ENCODE measurements at regions not wholly inside any gene's neighbourhood (a gene's known extent, or its start where the extent isn't known, plus 50 kb on each side); places are given as distances from the start of the nearest gene placed in this dataset.
"Not testable (repeated sequence)": the region's sequence is repeated elsewhere in the genome, so short reads cannot be mapped to it uniquely, and the experiment has no call there.

DNA sequence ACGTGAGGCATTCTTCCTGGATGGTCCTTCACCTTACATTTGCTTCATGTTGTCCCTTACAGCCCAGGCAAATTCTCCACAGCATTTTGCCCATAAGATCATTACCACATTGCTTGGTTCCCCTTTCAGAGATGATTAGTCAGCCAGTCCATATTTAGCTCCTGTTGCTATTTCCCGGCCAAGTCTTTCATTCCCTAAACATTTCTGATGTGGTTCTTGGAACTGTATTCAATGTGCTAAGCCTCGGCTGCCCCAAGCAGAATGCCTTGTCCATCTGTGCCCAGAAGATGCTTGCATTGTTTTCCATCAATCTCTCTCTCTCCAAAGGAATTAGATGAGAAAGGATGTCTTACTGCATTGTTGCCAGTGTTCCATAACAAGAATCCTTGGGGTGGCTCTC is 420.9 kb upstream of the CAMK1G start:
- no peak for DNase-seq
- Histone ChIP-seq H3K4me3 (no peak overlapping the region), H3K27me3 (no peaks in the 10 kb centered on the region), H3K9me3 (no peaks in the 10 kb centered on the region), H3K4me1 (peaks cover 0 to 8% (median 3%) of the 10 kb centered on the region in 4 donors), H3K27ac (no peak overlapping the region), H3K36me3 (no peaks in the 10 kb centered on the region)
- TF ChIP-seq POLR2A (IDR thresholded peaks at IDR 0.05), result no peak
- TF ChIP-seq, protein P1, sequence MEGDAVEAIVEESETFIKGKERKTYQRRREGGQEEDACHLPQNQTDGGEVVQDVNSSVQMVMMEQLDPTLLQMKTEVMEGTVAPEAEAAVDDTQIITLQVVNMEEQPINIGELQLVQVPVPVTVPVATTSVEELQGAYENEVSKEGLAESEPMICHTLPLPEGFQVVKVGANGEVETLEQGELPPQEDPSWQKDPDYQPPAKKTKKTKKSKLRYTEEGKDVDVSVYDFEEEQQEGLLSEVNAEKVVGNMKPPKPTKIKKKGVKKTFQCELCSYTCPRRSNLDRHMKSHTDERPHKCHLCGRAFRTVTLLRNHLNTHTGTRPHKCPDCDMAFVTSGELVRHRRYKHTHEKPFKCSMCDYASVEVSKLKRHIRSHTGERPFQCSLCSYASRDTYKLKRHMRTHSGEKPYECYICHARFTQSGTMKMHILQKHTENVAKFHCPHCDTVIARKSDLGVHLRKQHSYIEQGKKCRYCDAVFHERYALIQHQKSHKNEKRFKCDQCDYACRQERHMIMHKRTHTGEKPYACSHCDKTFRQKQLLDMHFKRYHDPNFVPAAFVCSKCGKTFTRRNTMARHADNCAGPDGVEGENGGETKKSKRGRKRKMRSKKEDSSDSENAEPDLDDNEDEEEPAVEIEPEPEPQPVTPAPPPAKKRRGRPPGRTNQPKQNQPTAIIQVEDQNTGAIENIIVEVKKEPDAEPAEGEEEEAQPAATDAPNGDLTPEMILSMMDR (IDR thresholded peaks at IDR 0.05), result no peak
- no peak for TF ChIP-seq EP300 (IDR thresholded peaks at IDR 0.05)
- TF ChIP-seq POLR2AphosphoS5 (IDR thresholded peaks at IDR 0.05), result no peak
- 73 to 79% methylated on average over 3 of the region's 3 CpGs for WGBS, 2 donors
- intact Hi-C loops (cut with DNase I), result no loop called here

DNA sequence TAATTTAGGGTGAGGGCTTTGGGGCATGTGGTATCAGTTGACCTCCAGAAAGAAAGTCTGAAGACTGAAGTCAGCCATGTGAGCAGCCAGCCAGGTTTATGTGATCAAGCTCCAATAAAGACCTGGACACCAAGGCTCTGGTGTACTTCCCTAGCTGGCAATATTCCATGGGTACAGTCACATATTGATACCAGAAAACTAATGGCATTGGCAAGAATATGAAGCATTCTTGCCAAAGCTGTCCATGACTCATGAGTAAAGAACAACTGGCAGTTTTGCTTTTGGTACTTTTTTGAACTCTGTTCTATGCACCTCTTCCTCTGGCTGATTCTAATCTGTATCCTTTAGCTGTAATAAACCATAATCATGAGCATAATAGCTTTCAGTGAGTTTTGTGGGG is 415.3 kb upstream of the CAMK1G start:
- TF ChIP-seq, protein P1 (IDR thresholded peaks at IDR 0.05), result no peak
- no peak for TF ChIP-seq EP300 (IDR thresholded peaks at IDR 0.05)
- no peak for TF ChIP-seq POLR2AphosphoS5 (IDR thresholded peaks at IDR 0.05)
- TF ChIP-seq POLR2A (IDR thresholded peaks at IDR 0.05), result no peak
- intact Hi-C loops (cut with DNase I), result no loop called here
- H3K27ac ChIP-seq, result no peak overlapping the region

DNA sequence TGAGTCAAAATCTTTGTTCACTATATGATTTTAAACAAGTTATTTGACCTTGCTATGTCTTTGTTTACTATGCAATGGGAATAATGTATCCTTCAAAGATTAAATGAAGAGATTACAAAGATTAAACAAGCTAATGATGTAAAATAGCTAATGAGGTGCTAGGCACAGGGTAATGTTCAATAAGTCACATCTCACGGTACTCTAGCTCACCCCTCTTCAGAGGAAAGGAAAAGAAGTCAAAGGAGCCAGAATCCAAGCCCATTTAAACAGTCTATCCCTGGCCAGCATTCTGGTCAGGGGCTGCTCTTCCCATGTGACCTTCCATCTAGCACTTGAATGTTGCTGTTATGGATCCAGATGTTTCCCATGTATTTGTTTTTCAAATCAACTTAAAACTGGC is 412.4 kb upstream of the CAMK1G start:
- H3K9me3 ChIP-seq, result no peaks in the 10 kb centered on the region
- TF ChIP-seq POLR2AphosphoS5 (IDR thresholded peaks at IDR 0.05) (no peak), EP300 (IDR thresholded peaks at IDR 0.05) (no peak), POLR2A (IDR thresholded peaks at IDR 0.05) (no peak)
- TF ChIP-seq, protein P1 (IDR thresholded peaks at IDR 0.05), result no peak
- no peaks in the 10 kb centered on the region for H3K27me3 ChIP-seq
- no peak overlapping the region for H3K27ac ChIP-seq
- intact Hi-C loops (cut with DNase I), result no loop called here
- H3K4me1 ChIP-seq, result no peaks in the 10 kb centered on the region
- WGBS, 2 donors, result 0% methylated on average over 1 of the region's 1 CpG
- no peak for DNase-seq
- H3K4me3 ChIP-seq, result no peak overlapping the region
- no peaks in the 10 kb centered on the region for H3K36me3 ChIP-seq

More for the DNA sequence above, 415.3 kb upstream of the CAMK1G start:
- no peak for DNase-seq
- no peaks in the 10 kb centered on the region for H3K36me3 ChIP-seq
- H3K4me1 ChIP-seq, result no peaks in the 10 kb centered on the region
- no peak overlapping the region for H3K4me3 ChIP-seq
- H3K27me3 ChIP-seq, result no peaks in the 10 kb centered on the region
- no peaks in the 10 kb centered on the region for H3K9me3 ChIP-seq

DNA sequence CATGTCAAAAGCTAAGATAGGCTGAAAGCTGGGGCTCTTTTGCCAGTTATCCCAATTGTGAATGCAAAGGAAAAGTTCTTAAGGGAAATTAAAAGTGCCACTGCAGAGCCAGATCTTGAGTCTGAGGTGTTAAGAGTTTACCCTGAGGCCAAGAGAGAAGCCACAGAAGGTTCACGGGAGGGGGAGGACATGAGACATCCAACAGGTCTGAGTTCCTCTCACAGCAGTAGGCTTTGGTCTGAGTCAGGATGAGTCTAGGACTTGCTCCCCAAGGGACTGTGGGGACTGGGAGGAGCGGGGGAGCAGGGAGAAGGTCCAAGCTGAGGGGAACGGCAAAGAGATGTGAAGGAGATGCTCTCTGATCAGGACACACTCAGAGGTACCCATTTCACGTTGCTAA is 411.2 kb upstream of the CAMK1G start:
- no peaks in the 10 kb centered on the region for H3K9me3 ChIP-seq
- no peak for TF ChIP-seq EP300 (IDR thresholded peaks at IDR 0.05)
- TF ChIP-seq POLR2A (IDR thresholded peaks at IDR 0.05), result no peak
- TF ChIP-seq, protein P1 (IDR thresholded peaks at IDR 0.05), result no peak
- TF ChIP-seq POLR2AphosphoS5 (IDR thresholded peaks at IDR 0.05), result no peak
- no peaks in the 10 kb centered on the region for H3K4me1 ChIP-seq
- no peak overlapping the region for H3K27ac ChIP-seq
- no peaks in the 10 kb centered on the region for H3K27me3 ChIP-seq
- no peak overlapping the region for H3K4me3 ChIP-seq
- intact Hi-C loops (cut with DNase I), result no loop called here
- no peaks in the 10 kb centered on the region for H3K36me3 ChIP-seq
- 91 to 92% methylated on average over 4 of the region's 4 CpGs for WGBS, 2 donors
- DNase-seq, result no peak

DNA sequence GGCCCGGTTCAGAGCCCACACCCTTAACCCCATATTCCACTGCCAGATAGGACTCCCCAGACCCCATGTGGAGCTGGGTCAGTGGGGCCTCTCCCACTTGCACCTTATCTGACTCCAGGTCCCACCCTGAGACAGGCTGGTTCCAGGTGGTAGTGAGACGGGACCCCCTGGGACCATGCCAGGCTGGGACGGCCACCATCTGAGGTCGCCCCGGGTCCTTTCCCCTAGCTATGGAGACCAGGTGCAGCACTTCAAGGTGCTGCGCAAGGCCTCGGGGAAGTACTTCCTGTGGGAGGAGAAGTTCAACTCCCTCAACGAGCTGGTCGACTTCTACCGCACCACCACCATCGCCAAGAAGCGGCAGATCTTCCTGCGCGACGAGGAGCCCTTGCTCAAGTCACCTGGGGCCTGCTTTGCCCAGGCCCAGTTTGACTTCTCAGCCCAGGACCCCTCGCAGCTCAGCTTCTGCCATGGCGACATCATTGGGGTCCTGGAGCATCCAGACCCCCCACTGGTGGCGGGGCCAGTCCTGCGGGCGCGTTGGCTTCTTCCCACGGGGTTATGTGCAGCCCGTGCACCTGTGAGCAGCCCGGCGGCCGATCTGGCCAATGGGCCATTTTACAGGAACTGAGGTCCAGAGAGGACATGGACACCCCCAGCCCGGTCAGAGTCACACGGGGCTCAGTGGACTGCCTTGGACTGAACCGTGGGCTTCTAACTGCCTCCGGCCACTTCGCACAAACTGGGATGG is 410.5 kb upstream of the CAMK1G start:
- intact Hi-C loops (cut with DNase I); H3K27me3 ChIP-seq; H3K27ac ChIP-seq; H3K4me3 ChIP-seq; DNase-seq; H3K36me3 ChIP-seq; H3K9me3 ChIP-seq; H3K4me1 ChIP-seq: not testable (repeated sequence)
- WGBS, 2 donors, result 95% methylated on average over 31 of the region's 31 CpGs

DNA sequence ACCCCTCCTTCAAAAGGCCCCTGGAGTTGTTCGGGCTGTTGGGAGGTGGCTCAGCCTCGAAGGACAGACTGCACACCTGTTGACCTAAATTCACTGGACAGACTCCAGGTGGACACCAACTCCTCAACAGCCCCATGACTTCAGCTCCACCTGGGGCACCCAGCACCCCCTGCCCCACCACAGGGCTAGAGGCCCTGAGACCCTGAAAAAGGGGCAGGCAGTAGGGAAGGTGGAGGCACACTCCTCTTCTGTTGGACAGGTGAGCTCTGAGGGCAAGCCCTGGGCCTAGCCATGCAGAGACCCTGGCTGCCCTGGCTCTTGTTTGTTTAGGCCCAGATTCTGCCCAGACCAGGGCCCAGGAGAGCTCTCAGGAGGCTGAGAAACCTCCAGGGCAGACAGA is 409.7 kb upstream of the CAMK1G start:
- H3K27me3 ChIP-seq; H3K36me3 ChIP-seq; DNase-seq; H3K27ac ChIP-seq; H3K9me3 ChIP-seq; intact Hi-C loops (cut with DNase I); H3K4me3 ChIP-seq; H3K4me1 ChIP-seq: not testable (repeated sequence)
- 84 to 95% methylated on average over 2 of the region's 2 CpGs for WGBS, 2 donors

Measured in sigmoid colon (tissue), 6 donors.